Fibroblast of skin of right quadriceps (primary cell): ENCODE measurements at regions not wholly inside any gene's neighbourhood (a gene's known extent, or its start where the extent isn't known, plus 50 kb on each side); places are given as distances from the start of the nearest gene placed in this dataset.

ENCODE experiments used
- DNase-seq: peaks from one replicate; pipeline ENCODE4 v3.0.0-alpha.2; 2013

- no peak for DNase-seq
Observed at GRCh38 chr13:91099877-91100276, 247.6 kb upstream of the MIR17HG start.

- peak; percentile 2 for DNase-seq
Observed at GRCh38 chr13:91100944-91101343, 246.5 kb upstream of the MIR17HG start.

GRCh38 chr13:91101381-91101780, 246.1 kb upstream of the MIR17HG start:
- peak; percentile 66 for DNase-seq

GRCh38 chr13:91105270-91105669, 242.2 kb upstream of the MIR17HG start:
- no peak for DNase-seq

- DNase-seq: no peak
Observed at GRCh38 chr13:91106565-91106964, 240.9 kb upstream of the MIR17HG start.

GRCh38 chr13:91108315-91108714, 239.2 kb upstream of the MIR17HG start:
- no peak for DNase-seq

- no peak for DNase-seq
Observed at GRCh38 chr13:91111476-91112200, 235.8 kb upstream of the MIR17HG start.

GRCh38 chr13:91112201-91112923, 235.1 kb upstream of the MIR17HG start:
- DNase-seq: no peak

GRCh38 chr13:91112924-91113277, 234.6 kb upstream of the MIR17HG start:
- DNase-seq: no peak

- no peak for DNase-seq
Observed at GRCh38 chr13:91115776-91116175, 231.7 kb upstream of the MIR17HG start.

- no peak for DNase-seq
Observed at GRCh38 chr13:91117351-91117750, 230.1 kb upstream of the MIR17HG start.

- no peak for DNase-seq
Observed at GRCh38 chr13:91119643-91120042, 227.8 kb upstream of the MIR17HG start.

GRCh38 chr13:91122766-91123165, 224.7 kb upstream of the MIR17HG start:
- no peak for DNase-seq

GRCh38 chr13:91123456-91124127, 223.9 kb upstream of the MIR17HG start:
- DNase-seq: no peak

GRCh38 chr13:91126806-91127205, 220.7 kb upstream of the MIR17HG start:
- peak; percentile 7 for DNase-seq

GRCh38 chr13:91127995-91128394, 219.5 kb upstream of the MIR17HG start:
- no peak for DNase-seq

- no peak for DNase-seq
Observed at GRCh38 chr13:91132381-91132780, 215.1 kb upstream of the MIR17HG start.

- DNase-seq: no peak
Observed at GRCh38 chr13:91132786-91133185, 214.7 kb upstream of the MIR17HG start.

- peak; percentile 73 for DNase-seq
Observed at GRCh38 chr13:91133941-91134802, 213.3 kb upstream of the MIR17HG start.

- no peak for DNase-seq
Observed at GRCh38 chr13:91134803-91135184, 212.7 kb upstream of the MIR17HG start.

GRCh38 chr13:91135376-91135775, 212.1 kb upstream of the MIR17HG start:
- DNase-seq: no peak

GRCh38 chr13:91135968-91136367, 211.5 kb upstream of the MIR17HG start:
- no peak for DNase-seq

GRCh38 chr13:91136806-91137205, 210.7 kb upstream of the MIR17HG start:
- no peak for DNase-seq
